IPS-18a (cell line): ENCODE measurements at regions not wholly inside any gene's neighbourhood (a gene's known extent, or its start where the extent isn't known, plus 50 kb on each side); places are given as distances from the start of the nearest gene placed in this dataset.
A peak's percentile ranks its signal among the peaks of the same experiment; 100 is the strongest.
"Not testable (repeated sequence)": the region's sequence is repeated elsewhere in the genome, so short reads cannot be mapped to it uniquely, and the experiment has no call there.

Experiments
- H3K27ac ChIP-seq: one replicate; pipeline ENCODE4 v1.5.1; 2013; ENCODE audit warnings: low read length
- H3K27me3 ChIP-seq: one replicate; pipeline ENCODE4 v1.6.1; 2013; ENCODE audit warnings: mild to moderate bottlenecking, low read length; ENCODE audit not compliant: control insufficient read depth, insufficient read depth
- H3K36me3 ChIP-seq: one replicate; pipeline ENCODE4 v1.6.1; 2013; ENCODE audit warnings: low read depth, low read length; ENCODE audit not compliant: control insufficient read depth
- H3K4me1 ChIP-seq: one replicate; pipeline ENCODE4 v1.6.1; 2013; ENCODE audit warnings: low read depth, low read length; ENCODE audit not compliant: control insufficient read depth
- H3K4me3 ChIP-seq: one replicate; pipeline ENCODE4 v1.5.1; 2013; ENCODE audit warnings: low read length
- H3K9ac ChIP-seq: one replicate; pipeline ENCODE4 v1.6.1; 2013; ENCODE audit warnings: mild to moderate bottlenecking, low read length, moderate library complexity
- H3K9me3 ChIP-seq: one replicate; pipeline ENCODE4 v1.6.1; 2013; ENCODE audit warnings: low read depth, low read length; ENCODE audit not compliant: control insufficient read depth

DNA sequence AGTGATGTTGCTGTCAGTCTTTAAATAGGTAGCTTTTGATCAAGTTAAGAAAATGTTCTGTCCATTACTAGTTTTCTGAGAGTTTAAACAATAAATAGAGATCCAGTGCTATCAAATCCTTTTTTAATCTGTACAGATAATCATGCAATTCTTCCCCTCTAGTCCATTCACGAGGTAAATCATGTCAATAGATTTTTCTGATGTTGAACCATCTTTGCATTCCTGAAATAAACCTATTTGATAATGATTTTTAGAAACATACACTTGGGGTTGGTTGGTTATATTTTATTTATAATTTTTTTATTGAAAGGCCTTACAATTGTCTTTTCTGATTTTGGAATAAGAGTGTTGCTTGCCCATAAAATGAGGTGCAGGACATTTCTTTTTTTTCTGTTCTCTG is 95.0 kb downstream of the FAM53A start:
- H3K36me3 ChIP-seq: no peaks in the 10 kb centered on the region
- H3K27ac ChIP-seq: no peak overlapping the region
- no peaks in the 10 kb centered on the region for H3K4me1 ChIP-seq
- H3K27me3 ChIP-seq: no peaks in the 10 kb centered on the region
- no peaks in the 10 kb centered on the region for H3K9me3 ChIP-seq
- H3K9ac ChIP-seq: no peak overlapping the region
- H3K4me3 ChIP-seq: no peak overlapping the region

DNA sequence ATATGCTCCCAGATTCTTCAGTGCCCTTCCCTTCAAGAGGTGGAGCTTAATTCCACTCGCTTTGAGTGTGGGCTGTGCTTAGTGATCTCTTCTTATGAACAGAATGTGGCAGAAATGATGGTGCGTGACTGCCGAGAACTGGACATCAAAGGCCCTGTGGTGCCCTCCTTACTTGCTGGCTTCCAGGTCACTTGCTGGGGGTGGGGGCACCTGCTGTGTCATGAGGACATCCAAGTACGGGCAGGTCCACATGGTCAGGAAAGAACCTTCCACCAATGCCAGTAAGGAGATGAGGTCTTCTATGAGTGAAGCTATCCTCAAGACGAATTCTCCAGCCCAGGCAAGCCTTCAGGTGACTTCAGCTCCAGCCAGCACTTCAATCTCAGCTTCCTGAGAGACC is 95.8 kb downstream of the FAM53A start:
- H3K9ac ChIP-seq: no peak overlapping the region

DNA sequence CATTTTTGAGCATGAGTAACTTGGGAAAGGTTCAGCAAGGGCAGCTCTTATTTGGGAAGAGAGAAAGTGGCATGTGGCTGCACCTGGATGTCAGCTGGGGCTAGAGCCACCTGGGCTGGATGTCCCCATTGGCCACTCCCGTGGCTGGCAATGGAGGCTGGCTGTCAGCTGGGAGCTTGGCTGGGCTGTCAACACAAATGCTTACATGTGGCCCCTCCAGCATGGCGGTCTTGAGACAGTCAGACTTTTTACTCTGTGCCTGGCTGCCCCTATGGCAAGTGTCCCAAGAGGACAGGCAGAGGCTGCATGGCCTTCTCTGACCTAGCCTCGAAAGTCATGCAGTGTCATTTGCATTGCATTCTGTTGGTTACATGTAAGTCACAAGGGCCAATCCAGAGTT is 99.6 kb downstream of the FAM53A start:
- Histone ChIP-seq H3K4me1 (no peaks in the 10 kb centered on the region), H3K9me3 (no peaks in the 10 kb centered on the region), H3K27me3 (no peaks in the 10 kb centered on the region), H3K27ac (no peak overlapping the region), H3K36me3 (no peaks in the 10 kb centered on the region), H3K4me3 (no peak overlapping the region), H3K9ac (no peak overlapping the region)

More for the DNA sequence above, 95.8 kb downstream of the FAM53A start:
- no peaks in the 10 kb centered on the region for H3K36me3 ChIP-seq
- H3K27me3 ChIP-seq: no peaks in the 10 kb centered on the region
- H3K9me3 ChIP-seq: no peaks in the 10 kb centered on the region
- H3K27ac ChIP-seq: no peak overlapping the region
- H3K4me1 ChIP-seq: no peaks in the 10 kb centered on the region
- no peak overlapping the region for H3K4me3 ChIP-seq

DNA sequence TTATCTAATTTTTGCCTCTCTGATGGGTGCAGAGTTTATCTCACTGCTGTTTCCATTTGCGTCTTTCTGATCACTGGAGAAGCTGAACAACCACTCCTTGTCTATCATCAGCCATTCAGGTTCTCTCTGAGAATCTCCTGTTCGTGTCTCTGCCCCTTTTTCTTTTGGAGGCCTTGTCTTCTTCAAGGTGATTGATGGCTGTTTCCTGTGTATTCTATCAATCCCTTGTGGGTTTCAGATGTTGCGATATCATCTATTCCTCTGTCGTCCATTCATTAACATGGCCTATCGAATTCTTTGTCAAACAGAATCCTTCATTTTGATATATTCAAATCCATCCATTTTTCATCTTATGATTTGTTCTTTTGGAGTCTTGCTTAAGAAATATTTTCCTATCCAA is 100.3 kb downstream of the FAM53A start:
- Histone ChIP-seq H3K9me3 (no peaks in the 10 kb centered on the region), H3K27me3 (no peaks in the 10 kb centered on the region), H3K27ac (no peak overlapping the region), H3K9ac (no peak overlapping the region), H3K4me1 (no peaks in the 10 kb centered on the region), H3K4me3 (no peak overlapping the region), H3K36me3 (no peaks in the 10 kb centered on the region)

DNA sequence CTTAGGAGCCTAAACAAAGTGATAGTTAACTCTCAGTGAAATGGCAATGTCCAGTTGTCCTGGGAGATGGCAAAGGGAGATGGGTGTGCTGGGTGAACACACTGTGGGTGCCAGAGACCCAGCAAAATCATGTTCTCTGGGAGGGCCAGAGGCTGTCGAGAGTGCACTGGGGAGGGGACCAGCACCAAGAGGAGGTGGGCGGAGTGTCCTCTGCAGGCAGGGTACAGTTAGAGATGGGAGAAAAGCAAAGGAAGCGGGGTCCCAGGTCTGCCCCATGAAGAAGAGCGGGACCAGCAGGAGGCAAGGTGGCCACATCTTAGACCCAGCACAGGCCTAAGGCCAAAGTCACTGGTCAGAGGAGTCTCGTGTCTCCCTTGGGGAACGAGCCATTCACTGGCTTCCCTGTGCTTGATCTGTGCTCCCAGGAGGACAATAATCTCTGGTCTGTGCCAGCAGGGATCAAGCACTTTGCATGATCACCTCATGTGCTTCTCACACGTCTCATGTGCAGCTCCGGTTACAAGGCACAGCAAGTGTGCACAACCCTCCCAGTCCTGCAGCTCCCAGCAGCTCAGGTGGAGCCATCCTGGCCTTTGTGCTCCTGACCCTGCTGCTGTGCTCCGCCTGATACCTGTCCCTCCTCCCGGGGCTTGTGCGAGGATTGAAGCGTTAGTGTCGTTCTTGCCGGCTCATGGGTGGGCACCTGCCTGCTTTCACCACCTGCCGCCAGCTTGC is 100.9 kb downstream of the FAM53A start:
- no peak overlapping the region for H3K9ac ChIP-seq
- peaks cover 3% of the 10 kb centered on the region for H3K27me3 ChIP-seq
- H3K4me1 ChIP-seq: peaks cover 1% of the 10 kb centered on the region
- no peak overlapping the region for H3K27ac ChIP-seq
- H3K9me3 ChIP-seq: no peaks in the 10 kb centered on the region
- H3K36me3 ChIP-seq: no peaks in the 10 kb centered on the region
- H3K4me3 ChIP-seq: no peak overlapping the region

DNA sequence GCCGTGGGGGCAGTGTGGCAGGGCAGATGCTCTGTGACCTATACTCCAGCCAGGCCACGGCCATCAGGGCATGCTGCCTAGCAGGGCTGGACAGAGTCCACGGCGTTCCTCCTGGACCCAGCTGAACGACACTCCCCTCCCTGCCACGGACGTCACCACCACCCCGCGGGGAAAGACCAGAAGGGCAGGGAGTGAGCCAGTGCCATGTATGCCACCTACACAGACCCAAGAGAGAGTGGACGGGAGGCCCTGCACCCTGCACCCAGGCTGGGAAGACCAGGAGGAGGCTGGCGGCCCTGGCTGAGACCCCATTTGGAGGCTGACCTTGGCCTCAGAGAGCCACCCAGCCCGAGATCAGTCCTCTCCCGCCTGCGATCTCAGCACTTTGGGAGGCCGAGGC is 101.9 kb downstream of the FAM53A start:
- H3K27ac ChIP-seq: no peak overlapping the region

DNA sequence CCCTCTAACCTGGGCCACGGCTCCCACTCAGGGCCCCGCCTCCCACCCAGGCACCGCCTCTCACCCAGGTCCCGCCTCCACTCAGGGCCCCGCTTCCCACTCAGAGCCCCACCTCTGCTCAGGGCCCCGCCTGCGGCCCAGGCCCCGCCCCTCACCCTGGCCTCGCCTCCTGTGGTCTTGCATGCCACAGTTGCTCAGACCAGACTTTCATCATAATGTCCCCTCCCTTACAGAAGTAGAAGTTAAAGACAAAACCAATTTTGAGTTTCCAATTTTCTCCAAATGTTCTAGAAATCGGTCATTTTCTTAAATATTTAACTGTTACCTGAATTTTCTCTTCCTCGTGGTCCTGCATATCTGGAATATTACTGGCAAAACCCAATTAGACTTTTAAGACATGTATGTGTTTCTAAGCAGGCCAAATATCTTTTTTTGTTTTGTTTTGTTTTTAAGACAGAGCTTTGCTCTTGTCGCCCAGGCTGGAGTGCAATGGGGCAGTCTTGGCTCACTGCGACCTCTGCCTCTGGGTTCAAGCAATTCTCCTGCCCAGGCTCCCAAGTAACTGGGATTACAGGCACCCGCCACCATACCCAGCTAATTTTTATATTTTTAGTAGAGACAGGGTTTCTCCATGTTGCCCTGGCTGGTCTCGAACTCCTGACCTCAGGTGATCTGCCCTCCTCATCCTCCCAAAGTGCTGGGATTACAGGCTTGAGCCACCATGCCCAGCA is 102.8 kb downstream of the FAM53A start:
- not testable (repeated sequence) for H3K27ac ChIP-seq, H3K36me3 ChIP-seq, H3K9me3 ChIP-seq, H3K4me3 ChIP-seq, H3K9ac ChIP-seq
- peaks cover 12% of the 10 kb centered on the region for H3K4me1 ChIP-seq
- H3K27me3 ChIP-seq: peaks cover 16% of the 10 kb centered on the region

More for the DNA sequence above, 101.9 kb downstream of the FAM53A start:
- Histone ChIP-seq H3K36me3 (no peaks in the 10 kb centered on the region), H3K4me3 (no peak overlapping the region), H3K9me3 (no peaks in the 10 kb centered on the region), H3K9ac (no peak overlapping the region), H3K27me3 (peaks cover 12% of the 10 kb centered on the region), H3K4me1 (peaks cover 9% of the 10 kb centered on the region)

DNA sequence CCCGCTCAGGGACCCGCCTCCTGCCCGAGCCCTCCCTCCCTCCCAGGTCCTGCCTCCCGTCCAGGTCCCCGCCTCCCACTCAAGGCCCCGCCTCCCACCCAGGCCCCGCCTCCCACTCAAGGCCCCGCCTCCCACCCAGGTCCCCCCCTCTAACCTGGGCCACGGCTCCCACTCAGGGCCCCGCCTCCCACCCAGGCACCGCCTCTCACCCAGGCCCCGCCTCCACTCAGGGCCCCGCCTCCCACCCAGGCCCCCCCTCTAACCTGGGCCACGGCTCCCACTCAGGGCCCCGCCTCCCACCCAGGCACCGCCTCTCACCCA is 103.5 kb downstream of the FAM53A start:
- not testable (repeated sequence) for H3K9me3 ChIP-seq, H3K4me3 ChIP-seq, H3K27ac ChIP-seq, H3K9ac ChIP-seq, H3K36me3 ChIP-seq
- Histone ChIP-seq H3K27me3 (peaks cover 16% of the 10 kb centered on the region), H3K4me1 (peaks cover 12% of the 10 kb centered on the region)

DNA sequence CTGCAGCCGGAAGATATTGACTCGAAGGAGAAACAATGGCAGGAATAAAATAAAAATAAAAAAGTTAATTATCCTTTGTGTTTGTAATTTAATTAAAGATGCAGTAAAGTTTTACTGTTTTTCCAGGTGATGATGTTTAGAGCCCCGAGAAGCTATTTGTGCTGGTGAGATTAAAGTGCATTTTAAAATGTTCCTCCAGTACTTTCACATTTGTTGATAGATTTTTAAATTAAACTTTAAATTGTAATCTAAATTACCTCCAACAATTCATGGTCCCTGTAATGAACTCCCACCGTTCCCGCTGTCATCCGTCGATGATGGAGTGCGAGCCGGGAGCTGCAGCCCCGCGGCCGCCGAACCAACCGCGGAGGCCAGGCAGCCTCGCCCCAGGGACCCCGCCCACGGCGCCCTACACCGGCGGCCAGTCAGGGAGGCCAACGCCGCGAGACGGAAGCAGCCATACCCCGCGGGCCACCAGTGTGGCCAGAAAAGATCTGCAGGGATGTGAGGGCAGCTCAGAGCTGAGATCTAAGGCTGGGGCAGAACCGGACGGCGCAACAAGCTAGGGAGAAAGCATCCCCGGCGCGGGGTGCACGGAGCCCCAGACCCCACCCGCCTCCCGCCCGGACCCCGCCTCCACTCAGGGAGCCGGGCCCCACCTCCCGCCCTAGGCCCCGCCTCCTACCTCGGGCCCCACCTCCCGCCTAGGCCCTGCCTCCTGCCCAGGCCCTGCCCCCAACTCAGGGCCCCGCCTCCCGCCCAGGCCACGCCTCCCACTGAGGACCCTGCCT is 104.0 kb downstream of the FAM53A start:
- Histone ChIP-seq H3K27ac (no peak overlapping the region), H3K9ac (no peak overlapping the region), H3K4me3 (peak overlapping the region; percentile 60), H3K36me3 (no peaks in the 10 kb centered on the region), H3K27me3 (peaks cover 16% of the 10 kb centered on the region), H3K4me1 (peaks cover 12% of the 10 kb centered on the region), H3K9me3 (no peaks in the 10 kb centered on the region)

DNA sequence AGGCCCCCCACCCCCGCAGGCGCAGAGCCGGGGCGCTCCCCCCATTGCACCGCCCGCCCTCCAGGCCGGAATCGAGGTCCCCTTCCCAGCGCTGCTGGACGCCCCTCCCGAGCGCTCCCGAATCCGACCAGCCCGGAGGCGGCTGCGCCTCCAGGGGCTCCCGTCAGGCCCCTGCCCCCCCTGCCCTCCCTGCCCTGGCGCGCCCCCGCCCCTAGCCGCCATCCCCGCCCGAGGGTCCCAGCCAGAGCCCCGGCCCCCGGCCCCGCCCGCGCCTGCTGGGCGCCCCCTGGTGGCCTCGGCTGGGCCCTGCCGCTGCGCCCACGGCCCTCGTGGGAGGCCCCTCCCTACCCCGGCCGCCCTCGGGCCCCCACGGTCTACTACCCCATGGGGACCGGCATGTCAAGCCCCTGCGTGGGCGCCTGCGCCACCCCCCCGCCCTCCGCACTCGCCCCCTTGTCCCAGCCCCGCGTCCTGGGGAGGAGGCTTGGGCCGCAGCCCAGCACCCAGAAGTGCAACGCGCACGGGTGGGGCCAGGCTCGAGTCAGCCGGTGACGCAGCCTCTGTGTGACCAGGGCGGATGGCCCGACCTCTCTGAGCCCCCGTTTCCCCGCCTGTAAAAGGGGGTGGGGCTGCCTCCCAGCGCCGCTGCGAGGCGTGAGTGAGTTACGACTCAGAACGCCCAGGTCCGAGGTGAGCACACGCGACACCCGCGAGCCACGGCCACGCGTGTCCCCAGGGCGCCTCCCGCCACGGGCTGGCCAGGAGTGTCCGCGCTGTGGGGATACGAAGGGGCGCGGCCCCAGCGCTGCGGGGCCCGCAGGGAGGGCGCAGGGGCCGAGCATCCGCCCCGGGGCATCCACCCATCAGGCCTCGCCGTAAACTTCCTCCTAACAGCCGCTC is 104.9 kb downstream of the FAM53A start:
- Histone ChIP-seq H3K27me3 (peaks cover 16% of the 10 kb centered on the region), H3K4me3 (peak overlapping the region; percentile 60), H3K36me3 (no peaks in the 10 kb centered on the region), H3K27ac (no peak overlapping the region), H3K9me3 (no peaks in the 10 kb centered on the region), H3K4me1 (peaks cover 12% of the 10 kb centered on the region), H3K9ac (no peak overlapping the region)

DNA sequence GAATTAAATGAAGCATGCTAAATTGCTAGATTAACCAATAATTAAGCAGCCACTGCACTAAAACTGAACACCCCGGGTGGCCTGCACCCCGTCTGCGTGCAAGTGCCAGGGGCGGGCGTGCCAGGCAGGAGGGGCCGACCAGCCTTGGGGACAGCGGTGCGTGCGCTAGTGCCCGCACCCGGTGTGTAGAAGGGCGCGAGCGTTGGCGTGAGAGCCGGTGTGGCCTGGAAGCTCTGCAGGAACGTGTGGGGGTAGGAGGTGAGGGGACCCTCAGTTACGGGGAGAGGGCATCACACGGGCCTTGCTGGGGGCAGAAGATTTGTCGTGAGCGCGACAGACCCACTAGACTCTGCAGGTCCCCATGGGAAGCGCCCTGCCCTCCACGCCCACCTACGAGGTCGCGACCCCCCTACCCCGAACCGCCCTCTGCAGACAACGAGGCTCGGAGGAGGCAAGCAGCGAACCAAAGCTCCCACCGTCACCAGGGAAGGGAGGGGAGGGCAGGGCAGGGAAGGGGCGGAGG is 105.8 kb downstream of the FAM53A start:
- Histone ChIP-seq H3K9me3 (no peaks in the 10 kb centered on the region), H3K27ac (no peak overlapping the region), H3K36me3 (no peaks in the 10 kb centered on the region), H3K27me3 (peaks cover 16% of the 10 kb centered on the region), H3K4me3 (peak overlapping the region; percentile 38), H3K4me1 (peaks cover 12% of the 10 kb centered on the region), H3K9ac (no peak overlapping the region)
